Fibroblast of lung (primary cell): ENCODE measurements at regions not wholly inside any gene's neighbourhood (a gene's known extent, or its start where the extent isn't known, plus 50 kb on each side); places are given as distances from the start of the nearest gene placed in this dataset.

Experiments used
- EZH2 ChIP-seq: IDR thresholded peaks from 2 replicates; pipeline ENCODE4 v1.5.1; 2012; ENCODE audit warnings: low read length, control low read depth, mild to moderate bottlenecking; ENCODE audit errors: missing control alignments
- TF ChIP-seq, protein P1 (sequence below), 2 donors: IDR thresholded peaks in 1 of 2; conservative IDR thresholded peaks in 1 of 2; 1 replicate in 1 of 2; 2 replicates in 1 of 2; pipeline ENCODE4 v1.5.1; 2011 to 2012; ENCODE audit warnings: low read length in 2 of 2, control low read depth in 1 of 2, inconsistent platforms in 1 of 2, low read depth in 1 of 2, mild to moderate bottlenecking in 1 of 2

DNA sequence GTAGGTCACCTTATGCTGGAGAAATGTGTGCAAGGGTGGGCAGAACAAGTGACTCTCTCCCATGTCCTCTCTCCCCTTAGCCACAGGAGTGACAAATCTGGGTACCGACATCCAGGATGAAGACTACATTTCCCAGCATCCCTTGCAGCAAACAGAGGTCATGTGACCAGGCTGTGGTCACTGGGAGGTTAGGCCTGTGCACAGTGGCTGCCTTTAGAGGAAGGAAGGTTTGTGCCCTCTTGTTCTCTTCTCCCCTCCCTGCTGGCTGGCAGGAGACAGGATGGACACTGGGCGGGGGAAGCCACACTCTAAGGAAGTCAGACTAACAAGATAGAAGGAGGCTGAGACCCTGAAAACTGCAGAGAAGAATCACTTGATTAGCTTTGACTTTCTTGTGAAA lies 360.2 kb downstream of the PREX1 start:
- TF ChIP-seq, protein P1, sequence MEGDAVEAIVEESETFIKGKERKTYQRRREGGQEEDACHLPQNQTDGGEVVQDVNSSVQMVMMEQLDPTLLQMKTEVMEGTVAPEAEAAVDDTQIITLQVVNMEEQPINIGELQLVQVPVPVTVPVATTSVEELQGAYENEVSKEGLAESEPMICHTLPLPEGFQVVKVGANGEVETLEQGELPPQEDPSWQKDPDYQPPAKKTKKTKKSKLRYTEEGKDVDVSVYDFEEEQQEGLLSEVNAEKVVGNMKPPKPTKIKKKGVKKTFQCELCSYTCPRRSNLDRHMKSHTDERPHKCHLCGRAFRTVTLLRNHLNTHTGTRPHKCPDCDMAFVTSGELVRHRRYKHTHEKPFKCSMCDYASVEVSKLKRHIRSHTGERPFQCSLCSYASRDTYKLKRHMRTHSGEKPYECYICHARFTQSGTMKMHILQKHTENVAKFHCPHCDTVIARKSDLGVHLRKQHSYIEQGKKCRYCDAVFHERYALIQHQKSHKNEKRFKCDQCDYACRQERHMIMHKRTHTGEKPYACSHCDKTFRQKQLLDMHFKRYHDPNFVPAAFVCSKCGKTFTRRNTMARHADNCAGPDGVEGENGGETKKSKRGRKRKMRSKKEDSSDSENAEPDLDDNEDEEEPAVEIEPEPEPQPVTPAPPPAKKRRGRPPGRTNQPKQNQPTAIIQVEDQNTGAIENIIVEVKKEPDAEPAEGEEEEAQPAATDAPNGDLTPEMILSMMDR (conservative IDR thresholded peaks at IDR 0.05 in 1 of 2, IDR thresholded peaks at IDR 0.05 in 1 of 2; ENCODE audit: low read depth in 1 of 2, low read length in 2 of 2), result no peak
- no peak for TF ChIP-seq EZH2
